ENCODE measurements at regions not wholly inside any gene's neighbourhood (a gene's known extent, or its start where the extent isn't known, plus 50 kb on each side); places are given as distances from the start of the nearest gene placed in this dataset.

DNA sequence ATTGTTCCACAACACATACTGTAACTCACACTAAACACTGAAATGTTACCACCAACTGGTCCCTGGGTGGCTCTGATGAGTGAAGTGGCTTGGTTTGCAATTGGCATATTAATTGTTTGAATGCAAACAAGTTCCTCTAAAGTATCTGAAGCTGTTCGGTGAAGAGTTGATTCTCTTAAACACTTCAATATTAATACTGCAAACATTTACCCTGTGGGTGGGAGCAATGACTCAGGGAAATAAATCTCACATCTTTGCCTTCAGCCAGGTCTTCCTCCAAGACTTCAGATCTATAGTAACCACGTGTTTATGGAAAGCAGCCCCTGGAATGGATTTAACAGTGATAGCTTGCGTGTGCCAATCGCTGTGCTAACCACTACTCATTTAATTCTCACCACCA is 176.0 kb downstream of the MAFB start:
- Histone ChIP-seq H3K4me3 (no peak overlapping the region), H3K27ac (no peak overlapping the region), H3K36me3 (no peaks in the 10 kb centered on the region), H3K4me1 (peaks cover 0 to 8% (median 0%) of the 10 kb centered on the region in 4 donors), H3K9me3 (no peaks in the 10 kb centered on the region), H3K27me3 (no peaks in the 10 kb centered on the region)
- no peak for DNase-seq (ENCODE audit: low spot score in 2 of 2)
- 82 to 85% methylated on average over 4 of the region's 4 CpGs for WGBS, 2 donors
- TF ChIP-seq, protein P1, sequence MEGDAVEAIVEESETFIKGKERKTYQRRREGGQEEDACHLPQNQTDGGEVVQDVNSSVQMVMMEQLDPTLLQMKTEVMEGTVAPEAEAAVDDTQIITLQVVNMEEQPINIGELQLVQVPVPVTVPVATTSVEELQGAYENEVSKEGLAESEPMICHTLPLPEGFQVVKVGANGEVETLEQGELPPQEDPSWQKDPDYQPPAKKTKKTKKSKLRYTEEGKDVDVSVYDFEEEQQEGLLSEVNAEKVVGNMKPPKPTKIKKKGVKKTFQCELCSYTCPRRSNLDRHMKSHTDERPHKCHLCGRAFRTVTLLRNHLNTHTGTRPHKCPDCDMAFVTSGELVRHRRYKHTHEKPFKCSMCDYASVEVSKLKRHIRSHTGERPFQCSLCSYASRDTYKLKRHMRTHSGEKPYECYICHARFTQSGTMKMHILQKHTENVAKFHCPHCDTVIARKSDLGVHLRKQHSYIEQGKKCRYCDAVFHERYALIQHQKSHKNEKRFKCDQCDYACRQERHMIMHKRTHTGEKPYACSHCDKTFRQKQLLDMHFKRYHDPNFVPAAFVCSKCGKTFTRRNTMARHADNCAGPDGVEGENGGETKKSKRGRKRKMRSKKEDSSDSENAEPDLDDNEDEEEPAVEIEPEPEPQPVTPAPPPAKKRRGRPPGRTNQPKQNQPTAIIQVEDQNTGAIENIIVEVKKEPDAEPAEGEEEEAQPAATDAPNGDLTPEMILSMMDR (IDR thresholded peaks at IDR 0.05): no peak
- TF ChIP-seq POLR2A (IDR thresholded peaks at IDR 0.05) (no peak), EP300 (IDR thresholded peaks at IDR 0.05) (no peak)

DNA sequence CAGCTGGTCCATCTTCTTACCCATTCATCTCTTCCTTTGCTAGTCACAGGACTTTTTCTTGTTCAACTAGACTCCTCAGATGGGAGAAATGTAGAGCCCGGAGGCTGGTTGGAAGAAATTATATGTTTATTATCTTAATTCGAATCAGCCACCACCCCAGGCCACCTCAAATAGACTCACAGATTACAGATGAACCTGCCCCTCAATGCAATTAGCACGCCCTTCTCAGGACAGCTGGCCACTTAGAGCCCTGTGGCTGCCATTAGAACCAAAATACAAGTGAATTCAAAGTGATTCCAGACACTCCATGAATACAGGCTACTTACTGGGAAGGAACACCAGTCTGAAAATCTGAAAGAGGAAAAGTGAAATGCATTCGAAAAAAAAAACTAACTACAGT is 176.4 kb downstream of the MAFB start:
- no peaks in the 10 kb centered on the region for H3K27me3 ChIP-seq
- no peak overlapping the region for H3K27ac ChIP-seq
- TF ChIP-seq, protein P1 (IDR thresholded peaks at IDR 0.05): no peak
- TF ChIP-seq EP300 (IDR thresholded peaks at IDR 0.05): no peak
- no peak for TF ChIP-seq POLR2A (IDR thresholded peaks at IDR 0.05)
- WGBS, 2 donors: 81 to 87% methylated on average over 4 of the region's 4 CpGs
- H3K4me3 ChIP-seq: no peak overlapping the region
- peaks cover 0 to 8% (median 0%) of the 10 kb centered on the region in 4 donors for H3K4me1 ChIP-seq
- DNase-seq (ENCODE audit: low spot score in 2 of 2): no peak
- H3K36me3 ChIP-seq: no peaks in the 10 kb centered on the region
- H3K9me3 ChIP-seq: no peaks in the 10 kb centered on the region

DNA sequence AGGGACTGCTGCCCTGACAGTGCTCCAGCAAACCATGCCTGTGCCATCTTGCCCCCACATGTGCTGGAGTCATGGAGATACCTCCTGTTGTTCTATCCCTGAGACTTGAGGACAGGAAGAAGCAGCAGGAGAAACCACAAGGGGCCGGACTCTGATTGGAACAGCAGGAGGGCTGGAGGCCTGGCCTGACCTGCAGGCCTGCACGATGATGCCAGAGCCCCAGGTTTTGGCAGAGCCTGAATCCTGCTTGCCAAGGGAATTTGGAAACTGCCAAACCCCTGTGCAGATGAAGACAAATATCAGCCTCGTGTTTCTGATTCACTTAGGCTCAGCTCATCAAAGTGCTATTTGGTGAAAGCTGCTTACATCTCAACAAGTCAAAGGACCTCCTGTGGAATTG is 177.6 kb downstream of the MAFB start:
- peaks cover 0 to 8% (median 2%) of the 10 kb centered on the region in 4 donors for H3K4me1 ChIP-seq
- no peaks in the 10 kb centered on the region for H3K27me3 ChIP-seq
- H3K36me3 ChIP-seq: no peaks in the 10 kb centered on the region
- H3K9me3 ChIP-seq: no peaks in the 10 kb centered on the region
- TF ChIP-seq, protein P1 (IDR thresholded peaks at IDR 0.05): no peak
- TF ChIP-seq EP300 (IDR thresholded peaks at IDR 0.05): peak in 1 of 2 donors; percentile 64
- DNase-seq (ENCODE audit: low spot score in 2 of 2): peak; percentile 24 to 39
- 38 to 70% methylated on average over 3 of the region's 3 CpGs for WGBS, 2 donors
- H3K27ac ChIP-seq: peak overlapping the region in 2 of 4 donors; percentile 36 to 45
- no peak overlapping the region for H3K4me3 ChIP-seq

DNA sequence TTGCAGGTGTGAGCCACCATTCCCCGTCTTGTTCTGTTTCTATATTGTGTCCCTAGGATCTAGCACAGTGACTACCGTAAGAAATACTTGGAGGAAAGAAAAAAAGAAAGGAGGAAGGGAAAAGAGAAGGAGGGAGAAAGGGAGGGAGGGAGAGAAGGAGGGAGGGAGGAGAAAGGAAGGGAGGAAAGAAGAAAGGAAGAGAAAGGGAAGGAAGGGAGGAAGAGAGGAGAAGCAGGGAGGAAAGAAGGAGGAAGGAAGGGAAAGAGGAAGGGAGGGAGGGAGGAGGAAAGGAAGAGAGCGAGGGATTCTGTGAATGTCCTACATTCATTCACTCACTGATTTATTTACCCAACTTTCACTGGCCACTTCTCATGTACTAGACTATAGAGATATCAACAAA is 178.4 kb downstream of the MAFB start:
- Histone ChIP-seq H3K4me3 (no peak overlapping the region), H3K4me1 (peaks cover 0 to 8% (median 2%) of the 10 kb centered on the region in 4 donors), H3K27ac (peak overlapping the region in 1 of 4 donors; percentile 45), H3K9me3 (no peaks in the 10 kb centered on the region), H3K36me3 (no peaks in the 10 kb centered on the region), H3K27me3 (no peaks in the 10 kb centered on the region)
- no peak for TF ChIP-seq POLR2A (IDR thresholded peaks at IDR 0.05)
- no peak for TF ChIP-seq EP300 (IDR thresholded peaks at IDR 0.05)
- TF ChIP-seq, protein P1 (IDR thresholded peaks at IDR 0.05): no peak
- 83 to 87% methylated on average over 3 of the region's 3 CpGs for whole genome bisulfite sequencing, 2 donors
- no peak for DNase-seq (ENCODE audit: low spot score in 2 of 2)

DNA sequence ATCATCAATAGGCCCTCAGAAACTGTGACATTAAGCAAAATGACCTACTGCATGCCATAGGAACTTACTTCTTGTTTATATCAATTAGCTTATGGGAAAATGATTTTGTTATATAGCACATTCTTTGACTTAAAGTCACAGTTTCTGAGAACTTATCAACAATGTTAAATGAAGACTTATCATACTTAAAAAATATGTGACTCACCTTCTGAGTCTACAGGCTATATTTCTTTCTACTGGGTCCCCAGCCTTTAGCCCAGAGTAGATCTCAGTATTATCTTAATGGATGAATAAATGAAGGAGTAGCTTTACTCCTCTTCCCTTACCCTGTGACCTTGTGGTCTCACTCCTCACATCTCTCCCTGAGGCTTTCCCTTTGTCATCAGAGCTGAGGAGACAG is 180.2 kb downstream of the MAFB start:
- DNase-seq (ENCODE audit: low spot score in 2 of 2): no peak
- Histone ChIP-seq H3K4me1 (peaks cover 0 to 8% (median 2%) of the 10 kb centered on the region in 4 donors), H3K4me3 (no peak overlapping the region), H3K9me3 (no peaks in the 10 kb centered on the region), H3K27ac (no peak overlapping the region), H3K36me3 (no peaks in the 10 kb centered on the region), H3K27me3 (no peaks in the 10 kb centered on the region)
- no peak for TF ChIP-seq POLR2A (IDR thresholded peaks at IDR 0.05)

DNA sequence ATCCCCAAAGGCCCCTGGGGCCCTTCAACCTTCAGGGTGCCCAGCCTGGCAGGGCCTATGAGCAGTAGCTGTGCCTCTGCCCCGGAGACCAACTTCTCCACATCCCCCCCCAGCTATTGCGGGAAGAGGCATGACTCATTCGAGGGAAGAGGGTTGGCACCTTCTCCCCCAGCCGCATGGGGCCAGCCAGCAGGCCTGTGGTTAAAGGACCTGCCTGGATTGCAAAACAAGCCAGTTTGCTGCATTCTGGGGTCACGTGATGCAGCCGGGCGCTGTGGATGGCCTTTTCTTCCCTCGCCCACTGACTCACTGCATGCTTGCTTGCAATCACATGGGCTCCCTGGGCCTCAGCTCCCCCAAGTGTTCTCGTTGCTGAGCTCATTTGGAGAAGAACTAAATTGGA is 182.5 kb downstream of the MAFB start:
- no peaks in the 10 kb centered on the region for H3K9me3 ChIP-seq
- no peak overlapping the region for H3K4me3 ChIP-seq
- peak; percentile 83 to 89 for DNase-seq (ENCODE audit: low spot score in 2 of 2)
- TF ChIP-seq EP300 (IDR thresholded peaks at IDR 0.05): peak; percentile 47 to 95
- TF ChIP-seq POLR2A (IDR thresholded peaks at IDR 0.05): no peak
- H3K4me1 ChIP-seq: peaks cover 0 to 8% (median 2%) of the 10 kb centered on the region in 4 donors
- H3K27ac ChIP-seq: peak overlapping the region in 2 of 4 donors; percentile 48 to 52
- H3K36me3 ChIP-seq: no peaks in the 10 kb centered on the region
- WGBS, 2 donors: 41 to 58% methylated on average over 9 of the region's 9 CpGs
- no peaks in the 10 kb centered on the region for H3K27me3 ChIP-seq

All from tibial nerve (tissue), 4 donors.